Lung (tissue), 11 donors: ENCODE measurements at regions not wholly inside any gene's neighbourhood (a gene's known extent, or its start where the extent isn't known, plus 50 kb on each side); places are given as distances from the start of the nearest gene placed in this dataset.
A peak's percentile ranks its signal among the peaks of the same experiment; 100 is the strongest.

Experiments used
- ATAC-seq: fragments of 200-7000 bp; cut with Tn5 transposase; one replicate; pipeline ENCODE4 v1.9.1; 2020; ENCODE audit warnings: moderate number of reproducible peaks; ENCODE audit not compliant: insufficient read depth, low FRiP score
- DNase-seq, 3 donors: peaks; one replicate each; pipeline ENCODE4 v3.0.0-alpha.2; 2013 to 2017
- H3K27ac ChIP-seq, 2 donors: one replicate each; pipeline ENCODE4 v1.5.1; 2013; ENCODE audit warnings: mild to moderate bottlenecking in 2 of 2, moderate library complexity in 2 of 2, control low read depth in 1 of 2, inconsistent platforms in 1 of 2, low read depth in 1 of 2, low read length in 1 of 2
- H3K27me3 ChIP-seq, 3 donors: one replicate each; pipeline ENCODE4 v1.5.1; 2013; ENCODE audit warnings: low read length in 2 of 3; ENCODE audit not compliant: control insufficient read depth in 3 of 3, insufficient read depth in 3 of 3
- H3K36me3 ChIP-seq, 4 donors: one replicate each; pipeline ENCODE4 v1.5.1; 2013; ENCODE audit warnings: low read length in 4 of 4, mild to moderate bottlenecking in 1 of 4, moderate library complexity in 1 of 4; ENCODE audit not compliant: control insufficient read depth in 4 of 4, insufficient read depth in 4 of 4
- H3K4me1 ChIP-seq, 5 donors: one replicate each; pipeline ENCODE4 v1.5.1; 2013; ENCODE audit warnings: low read length in 5 of 5, mild to moderate bottlenecking in 2 of 5, moderate library complexity in 1 of 5; ENCODE audit not compliant: control insufficient read depth in 5 of 5, insufficient read depth in 5 of 5
- H3K4me3 ChIP-seq: one replicate; pipeline ENCODE4 v1.5.1; 2013; ENCODE audit warnings: mild to moderate bottlenecking, control low read depth, moderate library complexity
- H3K9ac ChIP-seq, 2 donors: one replicate each; pipeline ENCODE4 v1.5.1; 2013; ENCODE audit warnings: low read length in 2 of 2, control low read depth in 1 of 2; ENCODE audit not compliant: insufficient read depth in 1 of 2
- H3K9me3 ChIP-seq, 4 donors: one replicate each; pipeline ENCODE4 v1.5.1; 2013; ENCODE audit warnings: low read length in 3 of 4, mild to moderate bottlenecking in 1 of 4, moderate library complexity in 1 of 4; ENCODE audit not compliant: control insufficient read depth in 4 of 4, insufficient read depth in 3 of 4
- WGBS, 2 donors: extraction: QIAGEN DNeasy Blood & Tissue Kit; methylation state at CpG; one replicate each; pipeline ENCODE4 v1.1.7; 2013; 5-methylcytosine and 5-hydroxymethylcytosine counted together
- TF ChIP-seq, protein P1 (sequence below): IDR thresholded peaks from 2 replicates; pipeline ENCODE4 v1.5.1; 2012; ENCODE audit warnings: mild to moderate bottlenecking; ENCODE audit errors: control extremely low read depth, extremely low read depth
- donor health status: control.
- donor health status: control.
- donor health status: Bipolar disorder and iron deficiency.
- donor health status: healthy.
- donor health status: DM: yes; HTN: yes; CAD: no.

DNA sequence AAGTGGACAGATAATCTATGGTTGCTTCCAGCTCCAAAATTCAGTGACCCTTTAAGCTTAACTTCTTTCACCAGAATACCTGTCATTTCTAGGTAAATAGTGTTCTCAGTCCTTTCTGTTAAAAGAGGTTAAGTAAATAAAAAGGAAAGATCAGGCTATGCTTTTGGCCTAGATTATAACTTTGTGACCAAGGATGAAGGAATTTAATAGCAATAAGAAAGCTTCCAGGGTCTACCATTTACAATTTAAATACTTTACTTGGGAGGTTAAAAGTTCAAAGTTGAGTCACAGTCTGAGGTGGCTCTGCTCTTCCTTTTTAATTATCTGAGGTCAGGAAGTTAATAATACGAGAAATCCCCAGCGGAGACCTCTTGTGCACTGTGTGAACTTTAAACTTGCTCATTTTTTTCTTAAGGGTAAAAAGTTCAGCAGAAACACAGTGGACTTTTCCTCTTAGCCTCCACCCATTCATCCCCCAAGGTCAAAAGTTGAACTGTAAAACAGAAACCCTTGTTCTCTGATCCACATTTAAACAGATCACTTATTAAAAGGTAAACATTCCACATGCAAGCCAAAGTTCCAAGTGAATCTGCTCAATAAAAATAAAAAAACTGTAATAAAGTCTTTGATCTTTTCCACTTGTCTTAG lies 187.1 kb downstream of the NRIP1 start:
- no peak for ATAC-seq
- Histone ChIP-seq H3K36me3 (no peaks in the 10 kb centered on the region), H3K4me3 (no peak overlapping the region), H3K27ac (no peak overlapping the region), H3K4me1 (peaks cover 0 to 16% (median 6%) of the 10 kb centered on the region in 5 donors), H3K9ac (no peak overlapping the region), H3K27me3 (no peaks in the 10 kb centered on the region), H3K9me3 (no peaks in the 10 kb centered on the region)
- TF ChIP-seq, protein P1, sequence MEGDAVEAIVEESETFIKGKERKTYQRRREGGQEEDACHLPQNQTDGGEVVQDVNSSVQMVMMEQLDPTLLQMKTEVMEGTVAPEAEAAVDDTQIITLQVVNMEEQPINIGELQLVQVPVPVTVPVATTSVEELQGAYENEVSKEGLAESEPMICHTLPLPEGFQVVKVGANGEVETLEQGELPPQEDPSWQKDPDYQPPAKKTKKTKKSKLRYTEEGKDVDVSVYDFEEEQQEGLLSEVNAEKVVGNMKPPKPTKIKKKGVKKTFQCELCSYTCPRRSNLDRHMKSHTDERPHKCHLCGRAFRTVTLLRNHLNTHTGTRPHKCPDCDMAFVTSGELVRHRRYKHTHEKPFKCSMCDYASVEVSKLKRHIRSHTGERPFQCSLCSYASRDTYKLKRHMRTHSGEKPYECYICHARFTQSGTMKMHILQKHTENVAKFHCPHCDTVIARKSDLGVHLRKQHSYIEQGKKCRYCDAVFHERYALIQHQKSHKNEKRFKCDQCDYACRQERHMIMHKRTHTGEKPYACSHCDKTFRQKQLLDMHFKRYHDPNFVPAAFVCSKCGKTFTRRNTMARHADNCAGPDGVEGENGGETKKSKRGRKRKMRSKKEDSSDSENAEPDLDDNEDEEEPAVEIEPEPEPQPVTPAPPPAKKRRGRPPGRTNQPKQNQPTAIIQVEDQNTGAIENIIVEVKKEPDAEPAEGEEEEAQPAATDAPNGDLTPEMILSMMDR, result no peak
- WGBS, 2 donors, result 23 to 63% methylated on average over 2 of the region's 2 CpGs
- peak in 2 of 3 donors; percentile 22 to 34 for DNase-seq

DNA sequence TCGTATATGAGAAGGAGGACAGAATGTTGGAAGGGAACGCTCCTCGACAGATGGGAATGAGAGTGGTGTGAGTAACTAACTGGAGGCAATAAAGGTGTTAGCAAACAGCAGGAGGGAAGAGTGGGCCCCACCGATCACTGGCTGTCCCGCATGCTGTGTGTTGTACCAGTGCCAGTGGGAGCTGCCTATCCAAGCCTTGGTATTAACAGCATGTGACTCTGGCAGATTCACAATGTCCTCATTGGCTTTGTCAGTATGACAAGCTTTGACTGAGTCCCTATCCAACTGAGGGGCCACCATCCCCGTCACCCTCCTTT lies 188.3 kb downstream of the NRIP1 start:
- WGBS, 2 donors, result 93 to 95% methylated on average over 6 of the region's 6 CpGs
- no peaks in the 10 kb centered on the region for H3K9me3 ChIP-seq
- TF ChIP-seq, protein P1, result no peak
- DNase-seq (no peak), ATAC-seq (no peak)
- no peak overlapping the region for H3K27ac ChIP-seq
- no peaks in the 10 kb centered on the region for H3K27me3 ChIP-seq
- peaks cover 0 to 16% (median 6%) of the 10 kb centered on the region in 5 donors for H3K4me1 ChIP-seq
- no peak overlapping the region for H3K4me3 ChIP-seq
- H3K9ac ChIP-seq, result no peak overlapping the region
- H3K36me3 ChIP-seq, result no peaks in the 10 kb centered on the region

DNA sequence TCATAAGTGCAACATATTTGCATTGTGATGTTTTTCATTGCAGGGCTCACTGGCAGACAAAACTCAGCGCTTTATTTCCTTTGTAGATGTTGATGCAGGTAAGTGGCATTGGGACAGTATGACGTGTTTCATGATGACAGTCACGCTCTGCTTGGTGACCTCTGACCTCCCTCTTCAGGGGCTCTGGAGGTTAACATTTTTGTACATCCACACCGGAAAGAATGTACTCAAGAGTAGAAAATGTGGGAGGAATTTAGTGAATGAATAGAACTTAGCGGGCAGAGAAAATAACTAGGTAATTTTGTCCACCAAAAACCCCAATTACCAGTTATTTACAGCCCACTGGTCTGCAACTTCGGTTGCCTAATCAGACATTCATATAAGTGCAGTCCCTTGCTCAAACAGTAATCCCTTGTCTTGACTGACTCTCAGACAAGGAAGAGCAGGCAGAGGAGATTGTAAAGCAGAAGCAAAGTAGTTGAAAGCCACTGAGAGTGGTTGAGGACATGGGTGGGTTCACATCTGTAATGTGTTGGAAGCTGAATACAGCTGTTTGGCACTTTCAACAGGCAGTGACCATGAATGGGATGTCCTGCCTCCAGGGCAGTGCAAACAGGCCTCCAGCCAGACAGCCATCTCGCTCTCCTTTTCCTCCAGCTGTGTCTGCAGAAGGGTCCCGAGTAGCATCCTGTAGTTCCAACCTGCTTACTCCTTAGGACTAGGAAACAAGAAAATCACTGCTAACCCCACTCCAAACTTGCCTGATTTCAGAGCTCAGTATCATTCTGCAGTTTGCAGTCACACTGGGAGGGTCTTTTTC lies 188.9 kb downstream of the NRIP1 start:
- Histone ChIP-seq H3K27me3 (no peaks in the 10 kb centered on the region), H3K4me3 (no peak overlapping the region), H3K9me3 (no peaks in the 10 kb centered on the region), H3K36me3 (no peaks in the 10 kb centered on the region), H3K4me1 (peaks cover 0 to 16% (median 6%) of the 10 kb centered on the region in 5 donors), H3K9ac (no peak overlapping the region), H3K27ac (no peak overlapping the region)
- no peak for ATAC-seq
- peak; percentile 54 to 78 (median 64) for DNase-seq
- TF ChIP-seq, protein P1, result no peak
- 75 to 81% methylated on average over 8 of the region's 8 CpGs for WGBS, 2 donors
